K562 (cell line): ENCODE measurements at regions not wholly inside any gene's neighbourhood (a gene's known extent, or its start where the extent isn't known, plus 50 kb on each side); places are given as distances from the start of the nearest gene placed in this dataset.

Source experiments
- ATAC-seq: fragments of 200-7000 bp; cut with Tn5 transposase; 3 replicates; pipeline ENCODE4 v1.9.1; 2020; ENCODE audit warnings: moderate library complexity
- BruUV-seq: library from RNA; stranded (reverse); fragments of 400-500 nt; replicated peaks from 2 replicates; lab custom pipeline; 2021; lab: Mats Ljungman, UMichigan
- CTCF ChIA-PET: fragments of 300-600 bp; formaldehyde crosslinking; extraction: SDS; loops from one replicate; lab custom pipeline; 2021; ENCODE audit warnings: low intra/inter-chr PET ratio; lab: Yijun Ruan, JAX
- POLR2A ChIA-PET: fragments of 300-600, 350-650 bp; sonication (Branson Sonifier 250); formaldehyde crosslinking; extraction: SDS; loops from one replicate; lab custom pipeline; 2021; ENCODE audit warnings: antibody characterized with exemption, inconsistent platforms; lab: Yijun Ruan, JAX
- DNase-seq, 4 experiments: peaks; one replicate each; pipeline versions ENCODE4 v3.0.0 to v3.0.0-alpha.2; 2011 to 2018; ENCODE audit warnings: low spot score in 3 of 4, mixed read lengths in 3 of 4; ENCODE audit errors: extremely low read depth in 1 of 4
- FAIRE-seq: peaks from 2 replicates; lab custom pipeline; 2011; peaks lifted over from hg19 to GRCh38; lab: Jason Lieb, UNC
- H2AFZ ChIP-seq: 2 replicates; pipeline ENCODE4 v1.6.0; 2011; ENCODE audit warnings: low read depth, low read length, control low read depth, inconsistent platforms
- H3K27ac ChIP-seq: fragments of 200-600 bp; 3 replicates; pipeline ENCODE4 v1.8.0; 2011; ENCODE audit warnings: low read depth, mild to moderate bottlenecking, control low read depth, inconsistent platforms, low read length, moderate library complexity, mixed read lengths; ENCODE audit errors: extremely low read depth
- H3K27me3 ChIP-seq, 2 experiments: fragments of 300-600 bp in 1 of 2; 2 replicates in 1 of 2; 3 replicates in 1 of 2; pipeline versions ENCODE4 v1.6.0 to v1.8.0; 2011; ENCODE audit warnings: inconsistent platforms in 2 of 2, low read length in 2 of 2, mild to moderate bottlenecking in 1 of 2, mixed read lengths in 1 of 2, moderate library complexity in 1 of 2; ENCODE audit not compliant: control insufficient read depth in 2 of 2, insufficient read depth in 2 of 2
- H3K36me3 ChIP-seq: fragments of 300-600 bp; 3 replicates; pipeline ENCODE4 v1.8.0; 2011; ENCODE audit warnings: mild to moderate bottlenecking, low read length, inconsistent platforms; ENCODE audit not compliant: control insufficient read depth, insufficient read depth
- H3K4me1 ChIP-seq, 2 experiments: fragments of 200-600 bp in 1 of 2; replicated peaks in 1 of 2; 2 replicates in 1 of 2; 3 replicates in 1 of 2; pipeline versions ENCODE4 v1.5.1 to v1.8.0; 2011; ENCODE audit warnings: inconsistent platforms in 2 of 2, low read length in 2 of 2, mild to moderate bottlenecking in 1 of 2, mixed read lengths in 1 of 2, moderate library complexity in 1 of 2; ENCODE audit not compliant: control insufficient read depth in 2 of 2, insufficient read depth in 2 of 2
- H3K4me2 ChIP-seq: 2 replicates; pipeline ENCODE4 v1.6.1; 2011; ENCODE audit warnings: low read length, control low read depth, inconsistent platforms, mixed read lengths; ENCODE audit not compliant: insufficient read depth
- H3K4me3 ChIP-seq: fragments of 200-600 bp; sonication (generic), shearing (Covaris generic); 2 replicates; pipeline ENCODE4 v1.5.1; 2016; ENCODE audit warnings: control low read depth, inconsistent platforms
- H3K79me2 ChIP-seq: fragments of 200-600 bp; 3 replicates; pipeline ENCODE4 v1.8.0; 2011; ENCODE audit warnings: low read length, inconsistent platforms; ENCODE audit not compliant: control insufficient read depth, insufficient read depth
- H3K9ac ChIP-seq, 2 experiments: 2 replicates each; pipeline versions ENCODE4 v1.6.0 to v1.6.1; 2011; ENCODE audit warnings: low read depth in 2 of 2, low read length in 2 of 2, control low read depth in 1 of 2, inconsistent platforms in 1 of 2, mild to moderate bottlenecking in 1 of 2, mixed read lengths in 1 of 2; ENCODE audit not compliant: insufficient read depth in 1 of 2
- H3K9me1 ChIP-seq: one replicate; pipeline ENCODE4 v1.6.0; 2011; ENCODE audit warnings: inconsistent platforms, mild to moderate bottlenecking, low read length, moderate library complexity; ENCODE audit not compliant: control insufficient read depth, insufficient read depth
- H3K9me3 ChIP-seq: replicated peaks from 2 replicates; pipeline ENCODE4 v1.5.1; 2011; ENCODE audit warnings: low read depth, low read length, inconsistent platforms; ENCODE audit not compliant: control insufficient read depth, insufficient read depth
- H4K20me1 ChIP-seq: replicated peaks from 2 replicates; pipeline ENCODE4 v1.6.1; 2011; ENCODE audit warnings: low read length, inconsistent platforms, mixed read lengths; ENCODE audit not compliant: control insufficient read depth, insufficient read depth
- ASH1L ChIP-seq: fragments of 450-650 bp; IDR thresholded peaks from 2 replicates; pipeline ENCODE4 v1.6.1; 2018; ENCODE audit warnings: borderline replicate concordance, mild to moderate bottlenecking, low read depth; ENCODE audit not compliant: partially characterized antibody
- ELF1 ChIP-seq: fragments of 200-800 bp; sonication (Bioruptor generic); IDR thresholded peaks from 2 replicates; pipeline ENCODE4 v1.6.1; 2016; ENCODE audit warnings: missing genetic modification characterization, missing compliant biosample characterization
- ETV5 ChIP-seq: sonication (generic); formaldehyde crosslinking; IDR thresholded peaks from 2 replicates; pipeline ENCODE4 v1.4.0; 2020; ENCODE audit warnings: low read depth, mild to moderate bottlenecking, missing genetic modification reagents
- GABPA ChIP-seq: fragments of 200-800 bp; sonication (Bioruptor generic); conservative IDR thresholded peaks from 2 replicates; pipeline ENCODE4 v1.6.1; 2016; ENCODE audit warnings: low read depth, missing genetic modification characterization, missing compliant biosample characterization
- HOMEZ ChIP-seq: fragments of 250-450 bp; sonication (Bioruptor Pico); IDR thresholded peaks from 2 replicates; pipeline ENCODE4 v1.4.0; 2020; ENCODE audit warnings: mild to moderate bottlenecking, moderate library complexity
- LARP7 ChIP-seq: fragments of 450-650 bp; IDR thresholded peaks from 2 replicates; pipeline ENCODE4 v1.6.1; 2016
- RREB1 ChIP-seq: fragments of 250-450 bp; sonication (Bioruptor Pico); IDR thresholded peaks from 2 replicates; pipeline ENCODE4 v1.4.0; 2020
- RUNX1 ChIP-seq: sonication (generic); IDR thresholded peaks from 2 replicates; pipeline ENCODE4 v1.6.1; 2016; ENCODE audit warnings: antibody characterized with exemption, low read depth
- SIX5 ChIP-seq, 2 experiments: IDR thresholded peaks; 2 replicates each; pipeline ENCODE4 v1.6.1; 2011; ENCODE audit warnings: low read length in 2 of 2, borderline replicate concordance in 1 of 2, low read depth in 1 of 2, mild to moderate bottlenecking in 1 of 2, moderate library complexity in 1 of 2; ENCODE audit not compliant: insufficient read depth in 1 of 2
- SMARCE1 ChIP-seq: fragments of 450-650 bp; IDR thresholded peaks from 2 replicates; pipeline ENCODE4 v1.7.1; 2016; ENCODE audit warnings: mild to moderate bottlenecking
- SNAPC5 ChIP-seq: fragments of 250-450 bp; sonication (Bioruptor Pico); IDR thresholded peaks from 2 replicates; pipeline ENCODE4 v1.8.0; 2021; ENCODE audit warnings: moderate library complexity, mild to moderate bottlenecking, inconsistent platforms
- TAL1 ChIP-seq: fragments of 450-650 bp; IDR thresholded peaks from 2 replicates; pipeline ENCODE4 v1.6.1; 2016; ENCODE audit warnings: mild to moderate bottlenecking
- ZNF316 ChIP-seq: fragments of 450-650 bp; IDR thresholded peaks from 2 replicates; pipeline ENCODE4 v1.6.1; 2016
- ZNF76 ChIP-seq: fragments of 250-450 bp; sonication (Bioruptor Pico); IDR thresholded peaks from 2 replicates; pipeline ENCODE4 v1.4.0; 2020; ENCODE audit warnings: mild to moderate bottlenecking, moderate library complexity, borderline replicate concordance
- WGBS: fragments of 100-300 bp; shearing (Covaris generic); methylation state at CpG from one replicate; pipeline ENCODE4 v1.1.6; 2016; ENCODE audit warnings: low coverage, mixed read lengths; ENCODE audit not compliant: insufficient coverage; ENCODE audit errors: missing lambda C conversion rate; 5-methylcytosine and 5-hydroxymethylcytosine counted together
- in situ Hi-C: fragments of 300-500 bp; cut with MboI; formaldehyde crosslinking; loops from 4 replicates; pipeline ENCODE4 v1.15.0; 2018; ENCODE audit warnings: inconsistent platforms, mixed read lengths
- intact Hi-C: fragments of 100-400 bp; cut with micrococcal nuclease; formaldehyde crosslinking; loops from 2 replicates; pipeline ENCODE4 v1.14.2; 2022

GRCh38 chr5:8844206-8844605 lies 701.7 kb downstream of the SEMA5A start:
- Histone ChIP-seq H3K9ac (no peak overlapping the region), H3K36me3 (no peaks in the 10 kb centered on the region), H3K9me3 (peaks cover 1% of the 10 kb centered on the region; the same call in 1 of the 2 replicates), H3K79me2 (no peaks in the 10 kb centered on the region), H3K4me1 (peaks cover 0 to 4% of the 10 kb centered on the region in 2 experiments; a peak in 2 of 5 replicates), H3K27ac (no peak overlapping the region), H3K4me2 (no peak overlapping the region)
- CTCF ChIA-PET: no interaction called here
- in situ Hi-C loops: no loop called here
- POLR2A ChIA-PET: no interaction called here
- ATAC-seq: no peak
- TF ChIP-seq TAL1 (no peak), RUNX1 (no peak), SMARCE1 (no peak), RREB1 (no peak), ASH1L (no peak), GABPA (tag) (no peak), SNAPC5 (CRISPR knock-in tag) (no peak), SIX5 (IDR thresholded peaks at IDR 0.05; ENCODE audit: borderline replicate concordance in 1 of 2, insufficient read depth in 1 of 2, low read depth in 1 of 2, low read length in 2 of 2) (no peak), ELF1 (tag) (no peak), HOMEZ (CRISPR knock-in tag) (no peak), ZNF76 (CRISPR knock-in tag) (no peak), ETV5 (no peak), LARP7 (no peak), ZNF316 (no peak)
- TF ChIP-seq, all 486 proteins: peak for 0
- DNase-seq (no peak), FAIRE-seq (no peak)
- H3K4me3 ChIP-seq: no peak overlapping the region
- 0% methylated on average over 5 of the region's 5 CpGs for WGBS
- H2AFZ ChIP-seq: no peak overlapping the region
- intact Hi-C loops: no loop called here
- H3K27me3 ChIP-seq: no peaks in the 10 kb centered on the region
- no TSS peak for BruUV-seq
- H3K9me1 ChIP-seq: no peaks in the 10 kb centered on the region
- no peaks in the 10 kb centered on the region for H4K20me1 ChIP-seq
